Vagina (tissue), 2 donors: ENCODE measurements at regions not wholly inside any gene's neighbourhood (a gene's known extent, or its start where the extent isn't known, plus 50 kb on each side); places are given as distances from the start of the nearest gene placed in this dataset.

ENCODE experiments used
- CTCF ChIP-seq, 3 experiments: fragments of 450-650 bp in 2 of 3; fragments of 200-600 bp in 1 of 3; sonication (generic) in 1 of 3; IDR thresholded peaks; one replicate each; pipeline ENCODE4 v1.5.1; 2017 to 2019; ENCODE audit warnings: antibody characterized with exemption in 3 of 3, mild to moderate bottlenecking in 2 of 3, moderate library complexity in 2 of 3
- POLR2A ChIP-seq, 2 donors: fragments of 450-650 bp; IDR thresholded peaks; one replicate each; pipeline ENCODE4 v1.6.1; 2017; ENCODE audit warnings: antibody characterized with exemption in 2 of 2, mild to moderate bottlenecking in 2 of 2, moderate library complexity in 2 of 2
- POLR2AphosphoS5 ChIP-seq, 2 donors: sonication (generic); formaldehyde crosslinking; IDR thresholded peaks; one replicate each; pipeline ENCODE4 v1.9.0; 2017; ENCODE audit warnings: antibody characterized with exemption in 2 of 2, mild to moderate bottlenecking in 2 of 2, low read depth in 1 of 2; ENCODE audit not compliant: insufficient read depth in 1 of 2

GRCh38 chr22:46031965-46032851 is 55.2 kb upstream of the WNT7B start:
- TF ChIP-seq CTCF (IDR thresholded peaks at IDR 0.05) (no peak), POLR2AphosphoS5 (IDR thresholded peaks at IDR 0.05; ENCODE audit: insufficient read depth in 1 of 2, low read depth in 1 of 2) (no peak), POLR2A (IDR thresholded peaks at IDR 0.05) (no peak)
